ENCODE measurements at regions not wholly inside any gene's neighbourhood (a gene's known extent, or its start where the extent isn't known, plus 50 kb on each side); places are given as distances from the start of the nearest gene placed in this dataset.
"Not testable (repeated sequence)": the region's sequence is repeated elsewhere in the genome, so short reads cannot be mapped to it uniquely, and the experiment has no call there.

- no peaks in the 10 kb centered on the region for H3K36me3 ChIP-seq
- no peak overlapping the region for H3K4me3 ChIP-seq (ENCODE audit: low read depth in 1 of 2, low read length in 1 of 2)
- H3K27me3 ChIP-seq, result no peaks in the 10 kb centered on the region
- no peak for TF ChIP-seq CTCF (IDR thresholded peaks at IDR 0.05)
- peaks cover 0 to 4% of the 10 kb centered on the region in 2 experiments for H3K4me1 ChIP-seq (ENCODE audit: control insufficient read depth in 1 of 2, insufficient read depth in 1 of 2, low read depth in 1 of 2, low read length in 1 of 2)
- no peak overlapping the region for H3K27ac ChIP-seq
- no peaks in the 10 kb centered on the region for H3K9me3 ChIP-seq
Observed at GRCh38 chr3:30475038-30475808, 131.2 kb upstream of the TGFBR2 start.

GRCh38 chr3:30475809-30476178 is 130.6 kb upstream of the TGFBR2 start:
- H3K27me3 ChIP-seq, result no peaks in the 10 kb centered on the region
- H3K4me1 ChIP-seq (ENCODE audit: control insufficient read depth in 1 of 2, insufficient read depth in 1 of 2, low read depth in 1 of 2, low read length in 1 of 2), result peaks cover 0 to 4% of the 10 kb centered on the region in 2 experiments
- no peak overlapping the region for H3K4me3 ChIP-seq (ENCODE audit: low read depth in 1 of 2, low read length in 1 of 2)
- H3K27ac ChIP-seq, result no peak overlapping the region
- no peak for TF ChIP-seq CTCF (IDR thresholded peaks at IDR 0.05)
- no peaks in the 10 kb centered on the region for H3K36me3 ChIP-seq
- no peaks in the 10 kb centered on the region for H3K9me3 ChIP-seq

GRCh38 chr3:30476368-30477084 is 129.9 kb upstream of the TGFBR2 start:
- H3K36me3 ChIP-seq, result no peaks in the 10 kb centered on the region

GRCh38 chr3:30477149-30477921 is 129.1 kb upstream of the TGFBR2 start:
- H3K36me3 ChIP-seq, result no peaks in the 10 kb centered on the region

More at GRCh38 chr3:30476368-30477084, 129.9 kb upstream of the TGFBR2 start:
- Histone ChIP-seq H3K9me3 (no peaks in the 10 kb centered on the region), H3K27ac (no peak overlapping the region), H3K27me3 (no peaks in the 10 kb centered on the region), H3K4me1 (ENCODE audit: control insufficient read depth in 1 of 2, insufficient read depth in 1 of 2, low read depth in 1 of 2, low read length in 1 of 2) (peaks cover 0 to 4% of the 10 kb centered on the region in 2 experiments), H3K4me3 (ENCODE audit: low read depth in 1 of 2, low read length in 1 of 2) (no peak overlapping the region)
- TF ChIP-seq CTCF (IDR thresholded peaks at IDR 0.05), result no peak

GRCh38 chr3:30479737-30480136 is 126.7 kb upstream of the TGFBR2 start:
- not testable (repeated sequence) for H3K4me3 ChIP-seq (ENCODE audit: low read depth in 1 of 2, low read length in 1 of 2); H3K4me1 ChIP-seq (ENCODE audit: control insufficient read depth in 1 of 2, insufficient read depth in 1 of 2, low read depth in 1 of 2, low read length in 1 of 2); H3K9me3 ChIP-seq; H3K27ac ChIP-seq; H3K27me3 ChIP-seq; H3K36me3 ChIP-seq

More at GRCh38 chr3:30477149-30477921, 129.1 kb upstream of the TGFBR2 start:
- TF ChIP-seq CTCF (IDR thresholded peaks at IDR 0.05), result no peak
- peaks cover 0 to 4% of the 10 kb centered on the region in 2 experiments for H3K4me1 ChIP-seq (ENCODE audit: control insufficient read depth in 1 of 2, insufficient read depth in 1 of 2, low read depth in 1 of 2, low read length in 1 of 2)
- no peaks in the 10 kb centered on the region for H3K27me3 ChIP-seq
- H3K4me3 ChIP-seq (ENCODE audit: low read depth in 1 of 2, low read length in 1 of 2), result no peak overlapping the region
- H3K27ac ChIP-seq, result no peak overlapping the region
- no peaks in the 10 kb centered on the region for H3K9me3 ChIP-seq

- H3K4me1 ChIP-seq (ENCODE audit: control insufficient read depth in 1 of 2, insufficient read depth in 1 of 2, low read depth in 1 of 2, low read length in 1 of 2); H3K4me3 ChIP-seq (ENCODE audit: low read depth in 1 of 2, low read length in 1 of 2); H3K9me3 ChIP-seq; H3K36me3 ChIP-seq; H3K27me3 ChIP-seq; H3K27ac ChIP-seq: not testable (repeated sequence)
Observed at GRCh38 chr3:30480156-30480555, 126.2 kb upstream of the TGFBR2 start.
